ENCODE measurements at regions not wholly inside any gene's neighbourhood (a gene's known extent, or its start where the extent isn't known, plus 50 kb on each side); places are given as distances from the start of the nearest gene placed in this dataset.

GRCh38 chr5:174301848-174302625 is 256.5 kb downstream of the NSG2 start:
- no peak for DNase-seq (ENCODE audit: low read depth, low spot score)
- TF ChIP-seq, protein P1, sequence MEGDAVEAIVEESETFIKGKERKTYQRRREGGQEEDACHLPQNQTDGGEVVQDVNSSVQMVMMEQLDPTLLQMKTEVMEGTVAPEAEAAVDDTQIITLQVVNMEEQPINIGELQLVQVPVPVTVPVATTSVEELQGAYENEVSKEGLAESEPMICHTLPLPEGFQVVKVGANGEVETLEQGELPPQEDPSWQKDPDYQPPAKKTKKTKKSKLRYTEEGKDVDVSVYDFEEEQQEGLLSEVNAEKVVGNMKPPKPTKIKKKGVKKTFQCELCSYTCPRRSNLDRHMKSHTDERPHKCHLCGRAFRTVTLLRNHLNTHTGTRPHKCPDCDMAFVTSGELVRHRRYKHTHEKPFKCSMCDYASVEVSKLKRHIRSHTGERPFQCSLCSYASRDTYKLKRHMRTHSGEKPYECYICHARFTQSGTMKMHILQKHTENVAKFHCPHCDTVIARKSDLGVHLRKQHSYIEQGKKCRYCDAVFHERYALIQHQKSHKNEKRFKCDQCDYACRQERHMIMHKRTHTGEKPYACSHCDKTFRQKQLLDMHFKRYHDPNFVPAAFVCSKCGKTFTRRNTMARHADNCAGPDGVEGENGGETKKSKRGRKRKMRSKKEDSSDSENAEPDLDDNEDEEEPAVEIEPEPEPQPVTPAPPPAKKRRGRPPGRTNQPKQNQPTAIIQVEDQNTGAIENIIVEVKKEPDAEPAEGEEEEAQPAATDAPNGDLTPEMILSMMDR (conservative IDR thresholded peaks at IDR 0.05): no peak
- Mint-ChIP-seq H3K36me3 (ENCODE audit: low read depth) (no peaks in the 10 kb centered on the region), H3K27ac (ENCODE audit: unreplicated experiment) (no peak overlapping the region), H3K4me1 (peaks cover 10% of the 10 kb centered on the region), H3K9me3 (no peaks in the 10 kb centered on the region), H3K27me3 (ENCODE audit: low read depth) (peaks cover 41% of the 10 kb centered on the region), H3K4me3 (no peak overlapping the region)

GRCh38 chr5:174303035-174303434 is 257.5 kb downstream of the NSG2 start:
- TF ChIP-seq, protein P1 (conservative IDR thresholded peaks at IDR 0.05): no peak
- no peak overlapping the region for H3K4me3 Mint-ChIP-seq
- H3K36me3 Mint-ChIP-seq (ENCODE audit: low read depth): no peaks in the 10 kb centered on the region
- peaks cover 42% of the 10 kb centered on the region for H3K27me3 Mint-ChIP-seq (ENCODE audit: low read depth)
- H3K27ac Mint-ChIP-seq (ENCODE audit: unreplicated experiment): no peak overlapping the region
- no peak for DNase-seq (ENCODE audit: low read depth, low spot score)
- H3K4me1 Mint-ChIP-seq: peaks cover 10% of the 10 kb centered on the region
- no peaks in the 10 kb centered on the region for H3K9me3 Mint-ChIP-seq

- Mint-ChIP-seq H3K36me3 (ENCODE audit: low read depth) (no peaks in the 10 kb centered on the region), H3K27ac (ENCODE audit: unreplicated experiment) (no peak overlapping the region), H3K9me3 (no peaks in the 10 kb centered on the region), H3K4me3 (no peak overlapping the region), H3K4me1 (peaks cover 10% of the 10 kb centered on the region), H3K27me3 (ENCODE audit: low read depth) (peaks cover 41% of the 10 kb centered on the region)
- DNase-seq (ENCODE audit: low read depth, low spot score): no peak
- TF ChIP-seq, protein P1 (conservative IDR thresholded peaks at IDR 0.05): no peak
These were observed 258.0 kb downstream of the NSG2 start for GRCh38 chr5:174303437-174304045.

GRCh38 chr5:174305241-174305681 is 259.8 kb downstream of the NSG2 start:
- TF ChIP-seq, protein P1 (conservative IDR thresholded peaks at IDR 0.05): no peak
- no peaks in the 10 kb centered on the region for H3K9me3 Mint-ChIP-seq
- no peak overlapping the region for H3K27ac Mint-ChIP-seq (ENCODE audit: unreplicated experiment)
- no peaks in the 10 kb centered on the region for H3K36me3 Mint-ChIP-seq (ENCODE audit: low read depth)
- no peak overlapping the region for H3K4me3 Mint-ChIP-seq
- no peak for DNase-seq (ENCODE audit: low read depth, low spot score)
- peaks cover 34% of the 10 kb centered on the region for H3K27me3 Mint-ChIP-seq (ENCODE audit: low read depth)
- peaks cover 10% of the 10 kb centered on the region for H3K4me1 Mint-ChIP-seq

DNA sequence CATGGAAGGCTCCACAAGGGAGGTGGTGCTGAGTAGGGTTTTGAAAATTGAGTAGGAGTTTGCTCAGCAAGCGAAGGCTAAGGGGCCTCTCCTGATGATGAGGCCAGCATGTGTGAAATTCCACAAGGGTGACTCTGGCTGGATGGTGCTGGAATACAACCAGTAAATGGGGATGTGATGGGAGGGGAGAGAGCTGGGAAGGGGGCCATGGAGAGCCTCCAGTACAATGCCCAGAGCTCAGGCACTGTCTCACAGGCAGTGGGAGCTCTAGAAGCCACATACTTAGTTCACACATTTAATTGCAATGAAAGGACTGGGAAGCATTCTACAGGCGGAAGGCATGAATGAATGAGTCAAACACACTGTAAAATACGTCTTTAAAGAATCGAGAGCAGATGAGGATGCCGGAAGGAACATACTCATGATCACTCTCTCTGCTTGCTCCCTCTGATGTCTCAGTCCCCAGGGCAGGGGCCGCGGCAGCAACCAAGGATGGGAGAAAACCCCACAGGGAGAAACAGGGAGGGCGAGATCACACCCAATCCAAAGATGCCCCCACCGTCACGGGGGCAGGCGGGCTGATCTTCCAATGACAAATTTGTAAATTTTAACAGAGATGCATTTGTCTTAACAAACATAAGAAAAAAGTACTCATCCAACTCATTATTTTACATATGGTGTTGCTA is 261.0 kb downstream of the NSG2 start:
- DNase-seq (ENCODE audit: low read depth, low spot score): no peak
- peaks cover under 1% of the 10 kb centered on the region for H3K4me1 Mint-ChIP-seq
- H3K9me3 Mint-ChIP-seq: no peaks in the 10 kb centered on the region
- peaks cover 29% of the 10 kb centered on the region for H3K27me3 Mint-ChIP-seq (ENCODE audit: low read depth)
- H3K27ac Mint-ChIP-seq (ENCODE audit: unreplicated experiment): no peak overlapping the region
- TF ChIP-seq, protein P1 (conservative IDR thresholded peaks at IDR 0.05): no peak
- H3K36me3 Mint-ChIP-seq (ENCODE audit: low read depth): no peaks in the 10 kb centered on the region
- H3K4me3 Mint-ChIP-seq: no peak overlapping the region
